CD4-positive, alpha-beta memory T cell (primary cell): ENCODE measurements at regions not wholly inside any gene's neighbourhood (a gene's known extent, or its start where the extent isn't known, plus 50 kb on each side); places are given as distances from the start of the nearest gene placed in this dataset.
"Not testable (repeated sequence)": the region's sequence is repeated elsewhere in the genome, so short reads cannot be mapped to it uniquely, and the experiment has no call there.

Source experiments
- CTCF ChIA-PET: fragments of 350-600 bp; sonication (Branson Sonifier 250); formaldehyde crosslinking; loops from one replicate; lab custom pipeline; 2021; ENCODE audit warnings: inconsistent platforms; ENCODE audit not compliant: partially characterized antibody; lab: Charles Lee
- POLR2A ChIA-PET: fragments of 350-600 bp; sonication (Branson Sonifier 250); formaldehyde crosslinking; loops from one replicate; lab custom pipeline; 2021; ENCODE audit not compliant: partially characterized antibody; lab: Charles Lee
- DNase-seq, 5 donors: peaks; one replicate each; pipeline versions ENCODE4 v3.0.0 to v3.0.0-alpha.2; 2020 to 2022; ENCODE audit warnings: mixed read lengths in 1 of 5
- H3K27ac ChIP-seq: one replicate; pipeline ENCODE4 v1.7.0; 2013; ENCODE audit warnings: low read depth, low read length
- H3K27me3 ChIP-seq: 2 replicates; pipeline ENCODE4 v1.7.0; 2013; ENCODE audit warnings: mild to moderate bottlenecking, low read length, moderate library complexity; ENCODE audit not compliant: insufficient read depth
- H3K36me3 ChIP-seq: 2 replicates; pipeline ENCODE4 v1.7.0; 2013; ENCODE audit warnings: mild to moderate bottlenecking, low read length, moderate library complexity; ENCODE audit not compliant: insufficient read depth
- H3K4me1 ChIP-seq: 2 replicates; pipeline ENCODE4 v1.7.0; 2013; ENCODE audit warnings: mild to moderate bottlenecking, low read length, moderate library complexity; ENCODE audit not compliant: insufficient read depth
- H3K4me3 ChIP-seq, 2 donors: one replicate each; pipeline ENCODE4 v1.7.0; 2013; ENCODE audit warnings: low read length in 2 of 2, mild to moderate bottlenecking in 1 of 2
- H3K9me3 ChIP-seq, 2 donors: one replicate each; pipeline ENCODE4 v1.7.0; 2013; ENCODE audit warnings: low read length in 2 of 2, control low read depth in 1 of 2; ENCODE audit not compliant: control insufficient read depth in 1 of 2
- H3K27ac Mint-ChIP-seq, 7 donors: one replicate each; pipeline ENCODE4 v1.8.0; 2020 to 2021; ENCODE audit warnings: mixed read lengths in 7 of 7, mild to moderate bottlenecking in 6 of 7, inconsistent platforms in 3 of 7, moderate library complexity in 3 of 7
- H3K27me3 Mint-ChIP-seq, 2 donors: one replicate each; pipeline ENCODE4 v1.8.0; 2020 to 2021; ENCODE audit warnings: mixed read lengths in 2 of 2
- H3K36me3 Mint-ChIP-seq, 2 donors: one replicate each; pipeline ENCODE4 v1.8.0; 2020 to 2021; ENCODE audit warnings: mixed read lengths in 2 of 2, inconsistent platforms in 1 of 2, mild to moderate bottlenecking in 1 of 2
- H3K4me1 Mint-ChIP-seq, 4 donors: one replicate each; pipeline ENCODE4 v1.8.0; 2020 to 2021; ENCODE audit warnings: mixed read lengths in 4 of 4, mild to moderate bottlenecking in 1 of 4
- H3K4me3 Mint-ChIP-seq, 8 donors: one replicate each; pipeline ENCODE4 v1.8.0; 2020 to 2021; ENCODE audit warnings: mixed read lengths in 8 of 8, mild to moderate bottlenecking in 7 of 8, moderate library complexity in 6 of 8, inconsistent platforms in 3 of 8
- H3K9me3 Mint-ChIP-seq, 8 donors: one replicate each; pipeline ENCODE4 v1.8.0; 2020 to 2021; ENCODE audit warnings: mixed read lengths in 8 of 8, mild to moderate bottlenecking in 5 of 8, inconsistent platforms in 3 of 8, moderate library complexity in 1 of 8
- intact Hi-C: fragments of 100-400 bp; cut with micrococcal nuclease; formaldehyde crosslinking; loops from one replicate; pipeline ENCODE4 v1.15.1; 2023

DNA sequence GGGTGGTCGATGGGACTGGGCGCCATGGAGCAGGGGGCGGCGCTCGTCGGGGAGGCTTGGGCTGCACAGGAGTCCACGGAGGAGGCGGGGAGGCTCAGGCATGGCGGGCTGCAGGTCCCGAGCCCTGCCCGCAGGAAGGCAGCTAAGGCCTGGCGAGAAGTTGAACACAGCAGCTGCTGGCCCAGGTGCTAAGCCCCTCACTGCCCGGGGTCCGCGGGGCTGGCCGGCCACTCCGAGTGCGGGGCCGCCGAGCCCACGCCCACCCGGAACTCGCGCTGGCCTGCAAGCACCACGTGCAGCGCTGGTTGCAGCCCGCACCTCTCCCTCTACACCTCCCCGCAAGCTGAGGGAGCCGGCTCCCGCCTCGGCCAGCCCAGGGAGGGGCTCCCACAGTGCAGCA lies 230.6 kb upstream of the C16orf82 start:
- H3K4me3 Mint-ChIP-seq, H3K36me3 ChIP-seq, H3K27ac ChIP-seq, DNase-seq, H3K27me3 ChIP-seq, POLR2A ChIA-PET, H3K4me3 ChIP-seq, CTCF ChIA-PET, H3K36me3 Mint-ChIP-seq, H3K4me1 Mint-ChIP-seq, H3K9me3 Mint-ChIP-seq, H3K27ac Mint-ChIP-seq, intact Hi-C loops, H3K9me3 ChIP-seq, H3K4me1 ChIP-seq: not testable (repeated sequence)
- H3K27me3 Mint-ChIP-seq: peaks cover 0 to 10% of the 10 kb centered on the region in 2 donors

GRCh38 chr16:26838931-26839330 lies 227.8 kb upstream of the C16orf82 start:
- Mint-ChIP-seq H3K27ac (no peak overlapping the region), H3K4me1 (no peaks in the 10 kb centered on the region), H3K4me3 (no peak overlapping the region), H3K36me3 (no peaks in the 10 kb centered on the region), H3K27me3 (peaks cover 3 to 10% of the 10 kb centered on the region in 2 donors), H3K9me3 (peaks cover 0 to 5% (median 0%) of the 10 kb centered on the region in 8 donors)
- Histone ChIP-seq H3K4me3 (no peak overlapping the region), H3K27me3 (no peaks in the 10 kb centered on the region), H3K9me3 (no peaks in the 10 kb centered on the region), H3K36me3 (no peaks in the 10 kb centered on the region), H3K27ac (no peak overlapping the region), H3K4me1 (no peaks in the 10 kb centered on the region)
- ChIA-PET POLR2A (no interaction called here), CTCF (no interaction called here)
- no peak for DNase-seq
- intact Hi-C loops: no loop called here

- ChIA-PET POLR2A (no interaction called here), CTCF (no interaction called here)
- no peaks in the 10 kb centered on the region for H3K9me3 Mint-ChIP-seq
- H3K4me1 ChIP-seq: no peaks in the 10 kb centered on the region
- no peak overlapping the region for H3K27ac ChIP-seq
- no peak for DNase-seq
- H3K36me3 Mint-ChIP-seq: no peaks in the 10 kb centered on the region
- H3K4me3 Mint-ChIP-seq: no peak overlapping the region
- H3K27me3 ChIP-seq: no peaks in the 10 kb centered on the region
- H3K27me3 Mint-ChIP-seq: peaks cover 3 to 9% of the 10 kb centered on the region in 2 donors
- H3K27ac Mint-ChIP-seq: no peak overlapping the region
- no peaks in the 10 kb centered on the region for H3K36me3 ChIP-seq
- no peaks in the 10 kb centered on the region for H3K9me3 ChIP-seq
- H3K4me3 ChIP-seq: no peak overlapping the region
- no peaks in the 10 kb centered on the region for H3K4me1 Mint-ChIP-seq
- intact Hi-C loops: no loop called here
These were observed 226.0 kb upstream of the C16orf82 start for GRCh38 chr16:26840691-26841090.

DNA sequence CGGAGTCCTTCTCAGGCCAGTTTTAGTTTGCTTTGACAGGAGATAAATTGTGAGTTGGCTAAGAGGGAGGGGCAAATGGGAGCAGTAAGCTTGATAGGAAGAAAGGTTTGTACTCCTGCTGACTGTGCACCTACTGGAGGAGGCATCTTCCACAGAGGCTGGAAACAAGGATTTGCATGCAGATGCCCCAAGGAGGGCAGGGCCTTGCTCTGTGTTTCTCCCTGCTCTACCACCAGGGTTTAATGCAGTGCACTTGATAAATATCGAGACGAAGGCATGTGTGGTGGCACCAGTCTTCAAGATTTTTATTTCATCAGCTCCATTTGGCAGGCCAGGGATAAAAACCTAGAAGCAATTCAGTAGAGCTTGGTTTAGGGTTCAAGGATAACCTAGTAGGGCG lies 210.5 kb upstream of the C16orf82 start:
- DNase-seq: no peak
- H3K27ac ChIP-seq: no peak overlapping the region
- no peaks in the 10 kb centered on the region for H3K4me1 ChIP-seq
- no peaks in the 10 kb centered on the region for H3K27me3 ChIP-seq
- Mint-ChIP-seq H3K9me3 (peaks cover 2 to 25% (median 22%) of the 10 kb centered on the region in 8 donors), H3K36me3 (peaks cover 0 to 3% of the 10 kb centered on the region in 2 donors), H3K27ac (no peak overlapping the region), H3K27me3 (peaks cover 5 to 6% of the 10 kb centered on the region in 2 donors), H3K4me3 (no peak overlapping the region), H3K4me1 (peaks cover 0 to 1% (median 0%) of the 10 kb centered on the region in 4 donors)
- intact Hi-C loops: no loop called here
- H3K9me3 ChIP-seq: no peaks in the 10 kb centered on the region
- POLR2A ChIA-PET: no interaction called here
- no peak overlapping the region for H3K4me3 ChIP-seq
- no peaks in the 10 kb centered on the region for H3K36me3 ChIP-seq
- CTCF ChIA-PET: no interaction called here

DNA sequence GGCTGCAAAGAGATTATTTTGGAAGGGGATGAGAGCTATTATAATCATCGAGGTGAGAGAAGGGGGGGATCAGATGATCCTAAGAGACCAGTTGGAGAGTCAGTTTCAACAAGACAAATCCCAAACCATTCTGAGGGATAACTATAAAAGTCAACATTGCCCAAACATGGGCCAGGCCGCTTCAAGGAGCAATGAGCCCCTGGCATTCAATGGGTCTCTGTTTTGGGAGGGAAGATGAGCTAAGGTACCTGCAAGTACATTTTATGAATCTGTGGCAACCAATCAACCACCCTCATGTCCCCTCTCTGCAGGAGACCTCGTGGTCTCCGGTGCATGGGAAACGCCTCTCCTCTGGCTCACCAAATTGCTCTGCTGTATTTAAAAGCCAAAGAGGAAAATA lies 209.9 kb upstream of the C16orf82 start:
- H3K36me3 Mint-ChIP-seq: peaks cover 0 to 3% of the 10 kb centered on the region in 2 donors
- no peaks in the 10 kb centered on the region for H3K27me3 ChIP-seq
- H3K4me1 Mint-ChIP-seq: peaks cover 0 to 1% (median 0%) of the 10 kb centered on the region in 4 donors
- no peak overlapping the region for H3K4me3 ChIP-seq
- POLR2A ChIA-PET: no interaction called here
- H3K27ac Mint-ChIP-seq: no peak overlapping the region
- no peak for DNase-seq
- H3K4me3 Mint-ChIP-seq: no peak overlapping the region
- peaks cover 5 to 6% of the 10 kb centered on the region in 2 donors for H3K27me3 Mint-ChIP-seq
- H3K27ac ChIP-seq: no peak overlapping the region
- CTCF ChIA-PET: no interaction called here
- peaks cover 2 to 31% (median 27%) of the 10 kb centered on the region in 8 donors for H3K9me3 Mint-ChIP-seq
- H3K4me1 ChIP-seq: no peaks in the 10 kb centered on the region
- intact Hi-C loops: no loop called here
- no peaks in the 10 kb centered on the region for H3K36me3 ChIP-seq
- peaks cover 0 to 2% of the 10 kb centered on the region in 2 donors for H3K9me3 ChIP-seq

- Mint-ChIP-seq H3K4me1 (peaks cover 0 to 1% (median 0%) of the 10 kb centered on the region in 4 donors), H3K27me3 (peaks cover 4 to 5% of the 10 kb centered on the region in 2 donors), H3K9me3 (peaks cover 2 to 36% (median 28%) of the 10 kb centered on the region in 8 donors), H3K36me3 (peaks cover 0 to 3% of the 10 kb centered on the region in 2 donors), H3K27ac (no peak overlapping the region), H3K4me3 (no peak overlapping the region)
- intact Hi-C loops: no loop called here
- Histone ChIP-seq H3K36me3 (no peaks in the 10 kb centered on the region), H3K27ac (no peak overlapping the region), H3K27me3 (no peaks in the 10 kb centered on the region), H3K4me1 (no peaks in the 10 kb centered on the region), H3K9me3 (peaks cover 0 to 2% of the 10 kb centered on the region in 2 donors), H3K4me3 (no peak overlapping the region)
- ChIA-PET CTCF (no interaction called here), POLR2A (no interaction called here)
- no peak for DNase-seq
These were observed 209.4 kb upstream of the C16orf82 start for GRCh38 chr16:26857371-26857770.

DNA sequence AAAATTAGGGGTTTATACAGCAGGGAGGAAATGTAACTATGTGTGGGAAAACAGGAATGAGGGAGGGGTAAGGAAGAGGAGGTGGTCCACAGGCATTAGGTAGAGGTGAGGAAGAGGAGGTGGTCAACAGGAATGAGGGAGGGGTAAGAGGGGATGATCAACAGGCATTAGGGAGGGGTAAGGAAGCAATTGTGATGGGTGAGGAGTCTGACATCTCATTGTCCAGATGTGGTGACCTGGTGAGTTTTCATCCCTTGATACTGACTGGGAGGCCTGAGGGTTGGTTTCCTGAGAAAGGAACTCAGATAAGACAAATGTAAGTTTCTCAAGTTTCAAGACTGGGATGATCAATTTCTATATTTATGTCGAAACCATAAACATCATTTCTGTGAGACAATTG lies 206.2 kb upstream of the C16orf82 start:
- DNase-seq: no peak
- no peak overlapping the region for H3K4me3 ChIP-seq
- no peaks in the 10 kb centered on the region for H3K4me1 Mint-ChIP-seq
- intact Hi-C loops: no loop called here
- H3K9me3 ChIP-seq: peaks cover 0 to 2% of the 10 kb centered on the region in 2 donors
- no peaks in the 10 kb centered on the region for H3K36me3 ChIP-seq
- peaks cover 0 to 3% of the 10 kb centered on the region in 2 donors for H3K36me3 Mint-ChIP-seq
- peaks cover 6 to 9% of the 10 kb centered on the region in 2 donors for H3K27me3 Mint-ChIP-seq
- ChIA-PET CTCF (no interaction called here), POLR2A (no interaction called here)
- H3K4me3 Mint-ChIP-seq: no peak overlapping the region
- no peaks in the 10 kb centered on the region for H3K27me3 ChIP-seq
- no peaks in the 10 kb centered on the region for H3K4me1 ChIP-seq
- no peak overlapping the region for H3K27ac Mint-ChIP-seq
- peaks cover under 1 to 43% (median 27%) of the 10 kb centered on the region in 8 donors for H3K9me3 Mint-ChIP-seq
- H3K27ac ChIP-seq: no peak overlapping the region

- CTCF ChIA-PET: no interaction called here
- POLR2A ChIA-PET: no interaction called here
- no peaks in the 10 kb centered on the region for H3K36me3 ChIP-seq
- intact Hi-C loops: no loop called here
- H3K4me3 ChIP-seq: no peak overlapping the region
- Mint-ChIP-seq H3K4me3 (no peak overlapping the region), H3K27ac (no peak overlapping the region), H3K4me1 (no peaks in the 10 kb centered on the region), H3K9me3 (peaks cover 0 to 40% (median 23%) of the 10 kb centered on the region in 8 donors), H3K27me3 (peaks cover 10 to 13% of the 10 kb centered on the region in 2 donors), H3K36me3 (peaks cover 0 to 3% of the 10 kb centered on the region in 2 donors)
- no peak overlapping the region for H3K27ac ChIP-seq
- no peaks in the 10 kb centered on the region for H3K4me1 ChIP-seq
- DNase-seq: no peak
- peaks cover 0 to 2% of the 10 kb centered on the region in 2 donors for H3K9me3 ChIP-seq
- H3K27me3 ChIP-seq: no peaks in the 10 kb centered on the region
These were observed 202.8 kb upstream of the C16orf82 start for GRCh38 chr16:26863931-26864330.
